ENCODE measurements at regions not wholly inside any gene's neighbourhood (a gene's known extent, or its start where the extent isn't known, plus 50 kb on each side); places are given as distances from the start of the nearest gene placed in this dataset.

GRCh38 chr14:31966896-31967668 lies 110.0 kb upstream of the ARHGAP5 start:
- Histone ChIP-seq H3K4me1 (ENCODE audit: control insufficient read depth in 1 of 2, insufficient read depth in 2 of 2, low read length in 2 of 2) (peaks cover 0 to 4% of the 10 kb centered on the region in 2 donors), H3K9me3 (ENCODE audit: control insufficient read depth in 1 of 2, low read length in 2 of 2) (peaks cover 0 to 4% of the 10 kb centered on the region in 2 donors), H3K36me3 (ENCODE audit: control insufficient read depth in 1 of 2, insufficient read depth in 2 of 2, low read length in 2 of 2) (no peaks in the 10 kb centered on the region), H3K4me3 (ENCODE audit: low read depth in 1 of 2, low read length in 2 of 2) (no peak overlapping the region), H3K27me3 (ENCODE audit: low read depth, low read length) (no peaks in the 10 kb centered on the region), H3K27ac (ENCODE audit: low read length) (no peak overlapping the region)

- Histone ChIP-seq H3K4me3 (ENCODE audit: low read depth in 1 of 2, low read length in 2 of 2) (no peak overlapping the region), H3K27me3 (ENCODE audit: low read depth, low read length) (no peaks in the 10 kb centered on the region), H3K27ac (ENCODE audit: low read length) (no peak overlapping the region), H3K4me1 (ENCODE audit: control insufficient read depth in 1 of 2, insufficient read depth in 2 of 2, low read length in 2 of 2) (peaks cover 0 to 4% of the 10 kb centered on the region in 2 donors), H3K36me3 (ENCODE audit: control insufficient read depth in 1 of 2, insufficient read depth in 2 of 2, low read length in 2 of 2) (no peaks in the 10 kb centered on the region), H3K9me3 (ENCODE audit: control insufficient read depth in 1 of 2, low read length in 2 of 2) (peaks cover 0 to 4% of the 10 kb centered on the region in 2 donors)
Measured at GRCh38 chr14:31967669-31967975, 109.5 kb upstream of the ARHGAP5 start.

GRCh38 chr14:31968107-31968810 lies 108.8 kb upstream of the ARHGAP5 start:
- no peaks in the 10 kb centered on the region for H3K36me3 ChIP-seq (ENCODE audit: control insufficient read depth in 1 of 2, insufficient read depth in 2 of 2, low read length in 2 of 2)
- no peaks in the 10 kb centered on the region for H3K27me3 ChIP-seq (ENCODE audit: low read depth, low read length)
- H3K9me3 ChIP-seq (ENCODE audit: control insufficient read depth in 1 of 2, low read length in 2 of 2) = peaks cover 0 to 4% of the 10 kb centered on the region in 2 donors
- H3K4me3 ChIP-seq (ENCODE audit: low read depth in 1 of 2, low read length in 2 of 2) = no peak overlapping the region
- no peak overlapping the region for H3K27ac ChIP-seq (ENCODE audit: low read length)
- H3K4me1 ChIP-seq (ENCODE audit: control insufficient read depth in 1 of 2, insufficient read depth in 2 of 2, low read length in 2 of 2) = peaks cover 0 to 4% of the 10 kb centered on the region in 2 donors

GRCh38 chr14:31968956-31969698 lies 108.0 kb upstream of the ARHGAP5 start:
- H3K27ac ChIP-seq (ENCODE audit: low read length) = no peak overlapping the region
- H3K4me1 ChIP-seq (ENCODE audit: control insufficient read depth in 1 of 2, insufficient read depth in 2 of 2, low read length in 2 of 2) = peaks cover 0 to 4% of the 10 kb centered on the region in 2 donors
- no peaks in the 10 kb centered on the region for H3K36me3 ChIP-seq (ENCODE audit: control insufficient read depth in 1 of 2, insufficient read depth in 2 of 2, low read length in 2 of 2)
- H3K9me3 ChIP-seq (ENCODE audit: control insufficient read depth in 1 of 2, low read length in 2 of 2) = peaks cover 0 to 4% of the 10 kb centered on the region in 2 donors
- no peaks in the 10 kb centered on the region for H3K27me3 ChIP-seq (ENCODE audit: low read depth, low read length)
- no peak overlapping the region for H3K4me3 ChIP-seq (ENCODE audit: low read depth in 1 of 2, low read length in 2 of 2)

GRCh38 chr14:31969699-31970240 lies 107.3 kb upstream of the ARHGAP5 start:
- H3K27me3 ChIP-seq (ENCODE audit: low read depth, low read length) = no peaks in the 10 kb centered on the region
- H3K36me3 ChIP-seq (ENCODE audit: control insufficient read depth in 1 of 2, insufficient read depth in 2 of 2, low read length in 2 of 2) = no peaks in the 10 kb centered on the region
- peaks cover 0 to 4% of the 10 kb centered on the region in 2 donors for H3K4me1 ChIP-seq (ENCODE audit: control insufficient read depth in 1 of 2, insufficient read depth in 2 of 2, low read length in 2 of 2)
- H3K9me3 ChIP-seq (ENCODE audit: control insufficient read depth in 1 of 2, low read length in 2 of 2) = peaks cover 0 to 4% of the 10 kb centered on the region in 2 donors
- no peak overlapping the region for H3K27ac ChIP-seq (ENCODE audit: low read length)
- H3K4me3 ChIP-seq (ENCODE audit: low read depth in 1 of 2, low read length in 2 of 2) = no peak overlapping the region

- H3K4me3 ChIP-seq (ENCODE audit: low read depth in 1 of 2, low read length in 2 of 2) = no peak overlapping the region
- peaks cover 0 to 4% of the 10 kb centered on the region in 2 donors for H3K9me3 ChIP-seq (ENCODE audit: control insufficient read depth in 1 of 2, low read length in 2 of 2)
- H3K27me3 ChIP-seq (ENCODE audit: low read depth, low read length) = no peaks in the 10 kb centered on the region
- peaks cover 0 to 4% of the 10 kb centered on the region in 2 donors for H3K4me1 ChIP-seq (ENCODE audit: control insufficient read depth in 1 of 2, insufficient read depth in 2 of 2, low read length in 2 of 2)
- H3K36me3 ChIP-seq (ENCODE audit: control insufficient read depth in 1 of 2, insufficient read depth in 2 of 2, low read length in 2 of 2) = no peaks in the 10 kb centered on the region
- H3K27ac ChIP-seq (ENCODE audit: low read length) = no peak overlapping the region
Measured at GRCh38 chr14:31970744-31971143, 106.4 kb upstream of the ARHGAP5 start.

GRCh38 chr14:31971612-31972011 lies 105.5 kb upstream of the ARHGAP5 start:
- H3K4me3 ChIP-seq (ENCODE audit: low read depth in 1 of 2, low read length in 2 of 2) = no peak overlapping the region
- no peak overlapping the region for H3K27ac ChIP-seq (ENCODE audit: low read length)
- peaks cover 0 to 4% of the 10 kb centered on the region in 2 donors for H3K4me1 ChIP-seq (ENCODE audit: control insufficient read depth in 1 of 2, insufficient read depth in 2 of 2, low read length in 2 of 2)
- peaks cover 0 to 4% of the 10 kb centered on the region in 2 donors for H3K9me3 ChIP-seq (ENCODE audit: control insufficient read depth in 1 of 2, low read length in 2 of 2)
- no peaks in the 10 kb centered on the region for H3K27me3 ChIP-seq (ENCODE audit: low read depth, low read length)
- no peaks in the 10 kb centered on the region for H3K36me3 ChIP-seq (ENCODE audit: control insufficient read depth in 1 of 2, insufficient read depth in 2 of 2, low read length in 2 of 2)

GRCh38 chr14:31977001-31977556 lies 100.0 kb upstream of the ARHGAP5 start:
- no peak overlapping the region for H3K27ac ChIP-seq (ENCODE audit: low read length)

GRCh38 chr14:31978423-31978822 lies 98.7 kb upstream of the ARHGAP5 start:
- Histone ChIP-seq H3K36me3 (ENCODE audit: control insufficient read depth in 1 of 2, insufficient read depth in 2 of 2, low read length in 2 of 2) (no peaks in the 10 kb centered on the region), H3K9me3 (ENCODE audit: control insufficient read depth in 1 of 2, low read length in 2 of 2) (peaks cover 0 to 10% of the 10 kb centered on the region in 2 donors), H3K27me3 (ENCODE audit: low read depth, low read length) (no peaks in the 10 kb centered on the region), H3K4me3 (ENCODE audit: low read depth in 1 of 2, low read length in 2 of 2) (no peak overlapping the region), H3K4me1 (ENCODE audit: control insufficient read depth in 1 of 2, insufficient read depth in 2 of 2, low read length in 2 of 2) (no peaks in the 10 kb centered on the region), H3K27ac (ENCODE audit: low read length) (no peak overlapping the region)

More at GRCh38 chr14:31977001-31977556, 100.0 kb upstream of the ARHGAP5 start:
- no peaks in the 10 kb centered on the region for H3K36me3 ChIP-seq (ENCODE audit: control insufficient read depth in 1 of 2, insufficient read depth in 2 of 2, low read length in 2 of 2)
- no peaks in the 10 kb centered on the region for H3K9me3 ChIP-seq (ENCODE audit: control insufficient read depth in 1 of 2, low read length in 2 of 2)
- H3K4me3 ChIP-seq (ENCODE audit: low read depth in 1 of 2, low read length in 2 of 2) = no peak overlapping the region
- no peaks in the 10 kb centered on the region for H3K27me3 ChIP-seq (ENCODE audit: low read depth, low read length)
- H3K4me1 ChIP-seq (ENCODE audit: control insufficient read depth in 1 of 2, insufficient read depth in 2 of 2, low read length in 2 of 2) = no peaks in the 10 kb centered on the region

GRCh38 chr14:31982642-31983041 lies 94.5 kb upstream of the ARHGAP5 start:
- H3K9me3 ChIP-seq (ENCODE audit: control insufficient read depth in 1 of 2, low read length in 2 of 2) = peaks cover 0 to 22% of the 10 kb centered on the region in 2 donors

GRCh38 chr14:31986405-31986804 lies 90.7 kb upstream of the ARHGAP5 start:
- peaks cover 0 to 22% of the 10 kb centered on the region in 2 donors for H3K9me3 ChIP-seq (ENCODE audit: control insufficient read depth in 1 of 2, low read length in 2 of 2)
- no peaks in the 10 kb centered on the region for H3K27me3 ChIP-seq (ENCODE audit: low read depth, low read length)
- H3K36me3 ChIP-seq (ENCODE audit: control insufficient read depth in 1 of 2, insufficient read depth in 2 of 2, low read length in 2 of 2) = peaks cover 0 to 2% of the 10 kb centered on the region in 2 donors
- H3K27ac ChIP-seq (ENCODE audit: low read length) = no peak overlapping the region
- H3K4me1 ChIP-seq (ENCODE audit: control insufficient read depth in 1 of 2, insufficient read depth in 2 of 2, low read length in 2 of 2) = peaks cover 0 to 10% of the 10 kb centered on the region in 2 donors
- no peak overlapping the region for H3K4me3 ChIP-seq (ENCODE audit: low read depth in 1 of 2, low read length in 2 of 2)

More at GRCh38 chr14:31982642-31983041, 94.5 kb upstream of the ARHGAP5 start:
- H3K27me3 ChIP-seq (ENCODE audit: low read depth, low read length) = no peaks in the 10 kb centered on the region
- no peak overlapping the region for H3K27ac ChIP-seq (ENCODE audit: low read length)
- no peak overlapping the region for H3K4me3 ChIP-seq (ENCODE audit: low read depth in 1 of 2, low read length in 2 of 2)
- H3K36me3 ChIP-seq (ENCODE audit: control insufficient read depth in 1 of 2, insufficient read depth in 2 of 2, low read length in 2 of 2) = no peaks in the 10 kb centered on the region
- no peaks in the 10 kb centered on the region for H3K4me1 ChIP-seq (ENCODE audit: control insufficient read depth in 1 of 2, insufficient read depth in 2 of 2, low read length in 2 of 2)

Data from muscle layer of duodenum (tissue), 2 donors.